ENCODE measurements at regions not wholly inside any gene's neighbourhood (a gene's known extent, or its start where the extent isn't known, plus 50 kb on each side); places are given as distances from the start of the nearest gene placed in this dataset.

GRCh38 chr10:130369645-130370381 lies 233.6 kb downstream of the GLRX3 start:
- H3K4me2 ChIP-seq (ENCODE audit: low read length), result no peak overlapping the region
- ATAC-seq (no peak), DNase-seq (no peak)
- H2AFZ ChIP-seq (ENCODE audit: low read length), result no peak overlapping the region
- TF ChIP-seq EZH2 (IDR thresholded peaks at IDR 0.05; ENCODE audit: low read length, unreplicated experiment) (no peak), EZH2phosphoT487 (IDR thresholded peaks at IDR 0.05; ENCODE audit: borderline replicate concordance, low read length) (no peak), CTCF (conservative IDR thresholded peaks at IDR 0.05; ENCODE audit: low read depth, low read length) (no peak)
- ChIA-PET CTCF (no interaction called here), POLR2A (ENCODE audit: unreplicated experiment) (no interaction called here)
- H3K9ac ChIP-seq (ENCODE audit: low read length), result no peak overlapping the region
- no peaks in the 10 kb centered on the region for H3K27me3 ChIP-seq (ENCODE audit: low read length)
- no peak overlapping the region for H3K27ac ChIP-seq (ENCODE audit: low read length)
- H4K20me1 ChIP-seq (ENCODE audit: low read length), result no peaks in the 10 kb centered on the region
- no peaks in the 10 kb centered on the region for H3K36me3 ChIP-seq (ENCODE audit: low read depth, low read length)
- no peak overlapping the region for H3K4me3 ChIP-seq (ENCODE audit: low read length)
- H3K9me3 ChIP-seq (ENCODE audit: low read length), result no peaks in the 10 kb centered on the region
- H3F3A ChIP-seq (ENCODE audit: low read length, unreplicated experiment), result no peaks in the 10 kb centered on the region
- no peaks in the 10 kb centered on the region for H3K4me1 ChIP-seq (ENCODE audit: insufficient read depth, low read length)
- intact Hi-C loops (cut with micrococcal nuclease), result no loop called here
- no peaks in the 10 kb centered on the region for H3K9me2 ChIP-seq (replicated peaks; ENCODE audit: low read length)
- no peaks in the 10 kb centered on the region for H3K79me2 ChIP-seq (ENCODE audit: low read length)
- no TSS peak for BruUV-seq (replicated peaks)

GRCh38 chr10:130370721-130371120 lies 234.5 kb downstream of the GLRX3 start:
- Histone ChIP-seq H3F3A (ENCODE audit: low read length, unreplicated experiment) (no peaks in the 10 kb centered on the region), H2AFZ (ENCODE audit: low read length) (no peak overlapping the region), H3K79me2 (ENCODE audit: low read length) (no peaks in the 10 kb centered on the region), H3K9me2 (replicated peaks; ENCODE audit: low read length) (no peaks in the 10 kb centered on the region), H3K36me3 (ENCODE audit: low read depth, low read length) (no peaks in the 10 kb centered on the region), H3K27ac (ENCODE audit: low read length) (no peak overlapping the region), H3K4me2 (ENCODE audit: low read length) (no peak overlapping the region), H3K4me1 (ENCODE audit: insufficient read depth, low read length) (no peaks in the 10 kb centered on the region), H3K27me3 (ENCODE audit: low read length) (no peaks in the 10 kb centered on the region), H3K4me3 (ENCODE audit: low read length) (no peak overlapping the region), H3K9me3 (ENCODE audit: low read length) (no peaks in the 10 kb centered on the region), H4K20me1 (ENCODE audit: low read length) (no peaks in the 10 kb centered on the region), H3K9ac (ENCODE audit: low read length) (no peak overlapping the region)
- BruUV-seq (replicated peaks), result no TSS peak
- intact Hi-C loops (cut with micrococcal nuclease), result no loop called here
- CTCF ChIA-PET, result no interaction called here
- TF ChIP-seq EZH2phosphoT487 (IDR thresholded peaks at IDR 0.05; ENCODE audit: borderline replicate concordance, low read length), result no peak
- TF ChIP-seq CTCF (conservative IDR thresholded peaks at IDR 0.05; ENCODE audit: low read depth, low read length), result no peak
- TF ChIP-seq EZH2 (IDR thresholded peaks at IDR 0.05; ENCODE audit: low read length, unreplicated experiment), result no peak
- POLR2A ChIA-PET (ENCODE audit: unreplicated experiment), result no interaction called here
- DNase-seq, result no peak
- ATAC-seq, result no peak

GRCh38 chr10:130371156-130371555 lies 235.0 kb downstream of the GLRX3 start:
- no peak overlapping the region for H3K4me3 ChIP-seq (ENCODE audit: low read length)
- H3K79me2 ChIP-seq (ENCODE audit: low read length), result no peaks in the 10 kb centered on the region
- ChIA-PET CTCF (no interaction called here), POLR2A (ENCODE audit: unreplicated experiment) (no interaction called here)
- H3K9me3 ChIP-seq (ENCODE audit: low read length), result no peaks in the 10 kb centered on the region
- no peaks in the 10 kb centered on the region for H3K27me3 ChIP-seq (ENCODE audit: low read length)
- DNase-seq (no peak), ATAC-seq (no peak)
- no peaks in the 10 kb centered on the region for H3K4me1 ChIP-seq (ENCODE audit: insufficient read depth, low read length)
- no peak overlapping the region for H3K4me2 ChIP-seq (ENCODE audit: low read length)
- H2AFZ ChIP-seq (ENCODE audit: low read length), result no peak overlapping the region
- no peaks in the 10 kb centered on the region for H3K9me2 ChIP-seq (replicated peaks; ENCODE audit: low read length)
- H3F3A ChIP-seq (ENCODE audit: low read length, unreplicated experiment), result no peaks in the 10 kb centered on the region
- H3K36me3 ChIP-seq (ENCODE audit: low read depth, low read length), result no peaks in the 10 kb centered on the region
- intact Hi-C loops (cut with micrococcal nuclease), result no loop called here
- no peak overlapping the region for H3K27ac ChIP-seq (ENCODE audit: low read length)
- BruUV-seq (replicated peaks), result no TSS peak
- no peak overlapping the region for H3K9ac ChIP-seq (ENCODE audit: low read length)
- no peaks in the 10 kb centered on the region for H4K20me1 ChIP-seq (ENCODE audit: low read length)
- TF ChIP-seq EZH2 (IDR thresholded peaks at IDR 0.05; ENCODE audit: low read length, unreplicated experiment), result no peak
- no peak for TF ChIP-seq CTCF (conservative IDR thresholded peaks at IDR 0.05; ENCODE audit: low read depth, low read length)
- TF ChIP-seq EZH2phosphoT487 (IDR thresholded peaks at IDR 0.05; ENCODE audit: borderline replicate concordance, low read length), result no peak
